ENCODE measurements at regions not wholly inside any gene's neighbourhood (a gene's known extent, or its start where the extent isn't known, plus 50 kb on each side); places are given as distances from the start of the nearest gene placed in this dataset.
"Not testable (repeated sequence)": the region's sequence is repeated elsewhere in the genome, so short reads cannot be mapped to it uniquely, and the experiment has no call there.

- no peak for DNase-seq (ENCODE audit: low spot score)
Observed at GRCh38 chr5:13218518-13218917, 726.0 kb downstream of the DNAH5 start.

GRCh38 chr5:13217636-13218035 lies 726.9 kb downstream of the DNAH5 start:
- DNase-seq (ENCODE audit: low spot score), result no peak

GRCh38 chr5:13215806-13216205 lies 728.7 kb downstream of the DNAH5 start:
- no peak for DNase-seq (ENCODE audit: low spot score)

GRCh38 chr5:13215370-13215769 lies 729.1 kb downstream of the DNAH5 start:
- DNase-seq (ENCODE audit: low spot score), result no peak

- DNase-seq (ENCODE audit: low spot score), result no peak
Observed at GRCh38 chr5:13214182-13214581, 730.3 kb downstream of the DNAH5 start.

- DNase-seq (ENCODE audit: low spot score), result no peak
Observed at GRCh38 chr5:13212886-13213285, 731.6 kb downstream of the DNAH5 start.

GRCh38 chr5:13211064-13211463 lies 733.4 kb downstream of the DNAH5 start:
- DNase-seq (ENCODE audit: low spot score), result no peak

GRCh38 chr5:13207112-13207511 lies 737.4 kb downstream of the DNAH5 start:
- no peak for DNase-seq (ENCODE audit: low spot score)

- DNase-seq (ENCODE audit: low spot score), result no peak
Observed at GRCh38 chr5:13201022-13201421, 743.5 kb downstream of the DNAH5 start.

- not testable (repeated sequence) for DNase-seq (ENCODE audit: low spot score)
Observed at GRCh38 chr5:13198226-13198625, 746.3 kb downstream of the DNAH5 start.

- DNase-seq (ENCODE audit: low spot score), result no peak
Observed at GRCh38 chr5:13189532-13189931, 755.0 kb downstream of the DNAH5 start.

- DNase-seq (ENCODE audit: low spot score), result no peak
Observed at GRCh38 chr5:13188371-13188770, 756.1 kb downstream of the DNAH5 start.

GRCh38 chr5:13187186-13187585 lies 757.3 kb downstream of the DNAH5 start:
- no peak for DNase-seq (ENCODE audit: low spot score)

GRCh38 chr5:13186177-13186576 lies 758.3 kb downstream of the DNAH5 start:
- DNase-seq (ENCODE audit: low spot score), result no peak

- DNase-seq (ENCODE audit: low spot score), result no peak
Observed at GRCh38 chr5:13179407-13180087, 764.9 kb downstream of the DNAH5 start.

- no peak for DNase-seq (ENCODE audit: low spot score)
Observed at GRCh38 chr5:13143630-13144029, 800.9 kb downstream of the DNAH5 start.

GRCh38 chr5:13143214-13143613 lies 801.3 kb downstream of the DNAH5 start:
- no peak for DNase-seq (ENCODE audit: low spot score)

- DNase-seq (ENCODE audit: low spot score), result no peak
Observed at GRCh38 chr5:13133951-13134350, 810.5 kb downstream of the DNAH5 start.

GRCh38 chr5:13115476-13115875 lies 829.0 kb downstream of the DNAH5 start:
- DNase-seq (ENCODE audit: low spot score), result no peak

GRCh38 chr5:13108265-13108664 lies 836.2 kb downstream of the DNAH5 start:
- no peak for DNase-seq (ENCODE audit: low spot score)

- DNase-seq (ENCODE audit: low spot score), result no peak
Observed at GRCh38 chr5:13107537-13107936, 837.0 kb downstream of the DNAH5 start.

GRCh38 chr5:13081116-13081515 lies 863.4 kb downstream of the DNAH5 start:
- DNase-seq (ENCODE audit: low spot score), result no peak

- not testable (repeated sequence) for DNase-seq (ENCODE audit: low spot score)
Observed at GRCh38 chr5:13072936-13073335, 871.6 kb downstream of the DNAH5 start.

GRCh38 chr5:13063088-13063487 lies 881.4 kb downstream of the DNAH5 start:
- DNase-seq (ENCODE audit: low spot score), result no peak

Data from activated CD4-positive, alpha-beta T cell treated with anti-CD3 and anti-CD28 coated beads, Interleukin-2, Interleukin-4, amounts not matched to agents 100 ng/mL and 50 ng/mL, durations not matched to agents 16 hours and 8 hours (primary cell).